SJSA1 (cell line): ENCODE measurements at regions not wholly inside any gene's neighbourhood (a gene's known extent, or its start where the extent isn't known, plus 50 kb on each side); places are given as distances from the start of the nearest gene placed in this dataset.

Source experiments
- DNase-seq, 2 experiments: peaks; one replicate each; pipeline ENCODE4 v3.0.0-alpha.2; 2015 to 2020; ENCODE audit warnings: low spot score in 2 of 2, low read depth in 1 of 2
- H3K27ac ChIP-seq: fragments of 250-450 bp; sonication (Bioruptor Pico); 2 replicates; pipeline ENCODE4 v1.5.1; 2020; ENCODE audit warnings: mild to moderate bottlenecking, moderate library complexity
- H3K27me3 ChIP-seq: fragments of 250-450 bp; sonication (Bioruptor Pico); replicated peaks from 2 replicates; pipeline ENCODE4 v1.5.1; 2020; ENCODE audit warnings: mild to moderate bottlenecking, moderate library complexity
- H3K36me3 ChIP-seq: fragments of 250-450 bp; sonication (Bioruptor Pico); 2 replicates; pipeline ENCODE4 v1.5.1; 2020; ENCODE audit warnings: mild to moderate bottlenecking
- H3K4me1 ChIP-seq: fragments of 250-450 bp; sonication (Bioruptor Pico); replicated peaks from 2 replicates; pipeline ENCODE4 v1.6.1; 2021; ENCODE audit warnings: mild to moderate bottlenecking
- H3K4me3 ChIP-seq: fragments of 250-450 bp; sonication (Bioruptor Pico); 2 replicates; pipeline ENCODE4 v1.5.1; 2020; ENCODE audit warnings: mild to moderate bottlenecking
- H3K9me3 ChIP-seq: fragments of 250-450 bp; sonication (Bioruptor Pico); replicated peaks from 2 replicates; pipeline ENCODE4 v1.5.1; 2020; ENCODE audit warnings: mild to moderate bottlenecking

GRCh38 chr6:130314271-130314670 lies 51.5 kb upstream of the TMEM200A start:
- Histone ChIP-seq H3K27ac (no peak overlapping the region), H3K9me3 (no peaks in the 10 kb centered on the region), H3K4me1 (peaks cover 1% of the 10 kb centered on the region; the same call in 1 of the 2 replicates), H3K27me3 (no peaks in the 10 kb centered on the region), H3K4me3 (no peak overlapping the region), H3K36me3 (no peaks in the 10 kb centered on the region)
- no peak for DNase-seq

GRCh38 chr6:130313206-130313605 lies 52.6 kb upstream of the TMEM200A start:
- Histone ChIP-seq H3K36me3 (no peaks in the 10 kb centered on the region), H3K4me1 (peaks cover 10% of the 10 kb centered on the region), H3K9me3 (no peaks in the 10 kb centered on the region), H3K4me3 (no peak overlapping the region), H3K27me3 (no peaks in the 10 kb centered on the region), H3K27ac (no peak overlapping the region)
- no peak for DNase-seq

GRCh38 chr6:130309028-130309427 lies 56.8 kb upstream of the TMEM200A start:
- Histone ChIP-seq H3K9me3 (no peaks in the 10 kb centered on the region), H3K27ac (no peak overlapping the region), H3K36me3 (no peaks in the 10 kb centered on the region), H3K4me1 (peaks cover 29% of the 10 kb centered on the region), H3K4me3 (no peak overlapping the region), H3K27me3 (no peaks in the 10 kb centered on the region)
- no peak for DNase-seq

GRCh38 chr6:130307752-130308361 lies 58.0 kb upstream of the TMEM200A start:
- peak in 1 of 2 experiments; percentile 80 for DNase-seq
- Histone ChIP-seq H3K36me3 (no peaks in the 10 kb centered on the region), H3K9me3 (no peaks in the 10 kb centered on the region), H3K4me3 (no peak overlapping the region), H3K27ac (no peak overlapping the region), H3K27me3 (no peaks in the 10 kb centered on the region), H3K4me1 (peaks cover 36% of the 10 kb centered on the region)

GRCh38 chr6:130306377-130306776 lies 59.4 kb upstream of the TMEM200A start:
- Histone ChIP-seq H3K4me1 (peaks cover 36% of the 10 kb centered on the region), H3K27ac (no peak overlapping the region), H3K4me3 (no peak overlapping the region), H3K36me3 (no peaks in the 10 kb centered on the region), H3K27me3 (no peaks in the 10 kb centered on the region), H3K9me3 (no peaks in the 10 kb centered on the region)
- no peak for DNase-seq

- Histone ChIP-seq H3K27ac (no peak overlapping the region), H3K27me3 (no peaks in the 10 kb centered on the region), H3K9me3 (no peaks in the 10 kb centered on the region), H3K4me3 (no peak overlapping the region), H3K36me3 (no peaks in the 10 kb centered on the region), H3K4me1 (peaks cover 29% of the 10 kb centered on the region)
- peak in 1 of 2 experiments; percentile 29 for DNase-seq
Measured at GRCh38 chr6:130303431-130303830, 62.4 kb upstream of the TMEM200A start.

GRCh38 chr6:130298258-130298657 lies 67.6 kb upstream of the TMEM200A start:
- Histone ChIP-seq H3K36me3 (no peaks in the 10 kb centered on the region), H3K9me3 (no peaks in the 10 kb centered on the region), H3K4me3 (no peak overlapping the region), H3K27ac (no peak overlapping the region), H3K4me1 (peaks cover 4% of the 10 kb centered on the region), H3K27me3 (no peaks in the 10 kb centered on the region)
- no peak for DNase-seq

- no peaks in the 10 kb centered on the region for H3K36me3 ChIP-seq
Measured at GRCh38 chr6:130296854-130297253, 69.0 kb upstream of the TMEM200A start.

GRCh38 chr6:130293800-130294199 lies 71.0 kb upstream of the SAMD3 start:
- Histone ChIP-seq H3K27ac (no peak overlapping the region), H3K4me3 (no peak overlapping the region), H3K27me3 (no peaks in the 10 kb centered on the region), H3K9me3 (no peaks in the 10 kb centered on the region), H3K36me3 (no peaks in the 10 kb centered on the region), H3K4me1 (no peaks in the 10 kb centered on the region)
- DNase-seq, result peak; percentile 57 to 58

More at GRCh38 chr6:130296854-130297253, 69.0 kb upstream of the TMEM200A start:
- Histone ChIP-seq H3K27me3 (no peaks in the 10 kb centered on the region), H3K27ac (no peak overlapping the region), H3K9me3 (no peaks in the 10 kb centered on the region), H3K4me1 (no peaks in the 10 kb centered on the region), H3K4me3 (no peak overlapping the region)
- no peak for DNase-seq

- H3K36me3 ChIP-seq, result no peaks in the 10 kb centered on the region
- no peak for DNase-seq
- no peak overlapping the region for H3K4me3 ChIP-seq
- H3K27me3 ChIP-seq, result no peaks in the 10 kb centered on the region
- no peaks in the 10 kb centered on the region for H3K9me3 ChIP-seq
- H3K27ac ChIP-seq, result no peak overlapping the region
- no peaks in the 10 kb centered on the region for H3K4me1 ChIP-seq
Measured at GRCh38 chr6:130288065-130288464, 65.3 kb upstream of the SAMD3 start.

- H3K27me3 ChIP-seq, result no peaks in the 10 kb centered on the region
- no peak for DNase-seq
- H3K4me3 ChIP-seq, result no peak overlapping the region
- no peaks in the 10 kb centered on the region for H3K36me3 ChIP-seq
- H3K27ac ChIP-seq, result no peak overlapping the region
- no peaks in the 10 kb centered on the region for H3K4me1 ChIP-seq
- no peaks in the 10 kb centered on the region; the same call in 1 of the 2 replicates for H3K9me3 ChIP-seq
Measured at GRCh38 chr6:130282234-130282995, 59.7 kb upstream of the SAMD3 start.

- no peaks in the 10 kb centered on the region; the same call in 1 of the 2 replicates for H3K9me3 ChIP-seq
- H3K27ac ChIP-seq, result no peak overlapping the region
- DNase-seq, result no peak
- H3K36me3 ChIP-seq, result no peaks in the 10 kb centered on the region
- H3K27me3 ChIP-seq, result no peaks in the 10 kb centered on the region
- no peak overlapping the region for H3K4me3 ChIP-seq
- H3K4me1 ChIP-seq, result no peaks in the 10 kb centered on the region
Measured at GRCh38 chr6:130276507-130276906, 53.8 kb upstream of the SAMD3 start.

- H3K27ac ChIP-seq, result no peak overlapping the region
- H3K4me3 ChIP-seq, result no peak overlapping the region
- no peaks in the 10 kb centered on the region for H3K4me1 ChIP-seq
- DNase-seq, result no peak
- H3K9me3 ChIP-seq, result no peaks in the 10 kb centered on the region; the same call in 1 of the 2 replicates
- no peaks in the 10 kb centered on the region for H3K36me3 ChIP-seq
- no peaks in the 10 kb centered on the region for H3K27me3 ChIP-seq
Measured at GRCh38 chr6:130274007-130274406, 51.3 kb upstream of the SAMD3 start.
